HepG2 (cell line): ENCODE measurements at regions not wholly inside any gene's neighbourhood (a gene's known extent, or its start where the extent isn't known, plus 50 kb on each side); places are given as distances from the start of the nearest gene placed in this dataset.

Experiments
- ATAC-seq: fragments of 200-7000 bp; cut with Tn5 transposase; 3 replicates; pipeline ENCODE4 v1.9.1; 2020; ENCODE audit warnings: mild to moderate bottlenecking, moderate library complexity
- BruUV-seq: library from RNA; stranded (reverse); fragments of 400-500 nt; replicated peaks from 2 replicates; lab custom pipeline; 2021; lab: Mats Ljungman, UMichigan
- CTCF ChIA-PET: fragments of 300-600 bp; formaldehyde crosslinking; extraction: SDS; loops from one replicate; lab custom pipeline; 2021; ENCODE audit warnings: low total read pairs, inconsistent platforms, low intra/inter-chr PET ratio; lab: Yijun Ruan, JAX
- POLR2A ChIA-PET: fragments of 350-600 bp; sonication (Branson Sonifier 250); formaldehyde crosslinking; loops from one replicate; lab custom pipeline; 2020; ENCODE audit warnings: antibody characterized with exemption, inconsistent platforms; lab: Yijun Ruan, JAX
- DNase-seq: peaks from one replicate; pipeline ENCODE4 v3.0.0-alpha.2; 2015; ENCODE audit warnings: low spot score
- FAIRE-seq: peaks from 3 replicates; lab custom pipeline; 2011; peaks lifted over from hg19 to GRCh38; lab: Jason Lieb, UNC
- H2AFZ ChIP-seq: one replicate; pipeline ENCODE4 v1.6.1; 2011; ENCODE audit warnings: low read length, inconsistent platforms
- H3K27ac ChIP-seq: fragments of 300-600 bp; 3 replicates; pipeline ENCODE4 v1.8.0; 2011; ENCODE audit warnings: mixed run types, mild to moderate bottlenecking, mixed read lengths, low read length, inconsistent platforms; ENCODE audit not compliant: insufficient read depth; ENCODE audit errors: extremely low read length
- H3K27me3 ChIP-seq, 2 experiments: fragments of 200-600 bp in 1 of 2; 2 replicates in 1 of 2; 3 replicates in 1 of 2; pipeline versions ENCODE4 v1.6.0 to v1.8.0; 2011; ENCODE audit warnings: low read length in 2 of 2, mild to moderate bottlenecking in 2 of 2, moderate library complexity in 2 of 2, inconsistent platforms in 1 of 2; ENCODE audit not compliant: insufficient read depth in 2 of 2, control insufficient read depth in 1 of 2
- H3K36me3 ChIP-seq, 2 experiments: fragments of 200-600 bp in 1 of 2; replicated peaks in 1 of 2; 2 replicates in 1 of 2; 3 replicates in 1 of 2; pipeline versions ENCODE4 v1.5.1 to v1.8.0; 2011; ENCODE audit warnings: low read length in 2 of 2, inconsistent platforms in 1 of 2; ENCODE audit not compliant: insufficient read depth in 2 of 2, control insufficient read depth in 1 of 2
- H3K4me1 ChIP-seq: 2 replicates; pipeline ENCODE4 v1.5.1; 2012; ENCODE audit warnings: low read length, inconsistent platforms; ENCODE audit not compliant: insufficient read depth
- H3K4me2 ChIP-seq: 2 replicates; pipeline ENCODE4 v1.6.0; 2011; ENCODE audit warnings: low read depth, low read length, inconsistent platforms
- H3K4me3 ChIP-seq, 3 experiments: fragments of 200-600 bp in 1 of 3; sonication (generic), shearing (Covaris generic) in 1 of 3; replicated peaks in 1 of 3; 2 replicates each; pipeline ENCODE4 v1.5.1; 2011 to 2016; ENCODE audit warnings: low read length in 3 of 3, inconsistent platforms in 2 of 3, low read depth in 2 of 3, mild to moderate bottlenecking in 2 of 3, control low read depth in 1 of 3, mixed read lengths in 1 of 3; ENCODE audit not compliant: insufficient read depth in 1 of 3
- H3K79me2 ChIP-seq: one replicate; pipeline ENCODE4 v1.6.1; 2011; ENCODE audit warnings: low read length, inconsistent platforms; ENCODE audit not compliant: insufficient read depth
- H3K9ac ChIP-seq: 2 replicates; pipeline ENCODE4 v1.6.0; 2011; ENCODE audit warnings: mild to moderate bottlenecking, low read depth, low read length, inconsistent platforms; ENCODE audit not compliant: insufficient read depth
- H3K9me3 ChIP-seq: 2 replicates; pipeline ENCODE4 v1.5.1; 2012; ENCODE audit warnings: mild to moderate bottlenecking, low read length
- H4K20me1 ChIP-seq: 2 replicates; pipeline ENCODE4 v1.6.0; 2011; ENCODE audit warnings: inconsistent platforms, mild to moderate bottlenecking, low read length, moderate library complexity; ENCODE audit not compliant: insufficient read depth
- GATAD2A ChIP-seq: IDR thresholded peaks from 2 replicates; pipeline ENCODE4 v1.6.1; 2016
- JDP2 ChIP-seq: sonication (generic); formaldehyde crosslinking; IDR thresholded peaks from 2 replicates; pipeline ENCODE4 v1.8.1; 2022; ENCODE audit warnings: missing genetic modification reagents, borderline replicate concordance
- KDM6A ChIP-seq: IDR thresholded peaks from 2 replicates; pipeline ENCODE4 v1.6.1; 2016; ENCODE audit warnings: low read depth
- MXD1 ChIP-seq: sonication (generic); formaldehyde crosslinking; IDR thresholded peaks from 2 replicates; pipeline ENCODE4 v1.4.0; 2020; ENCODE audit warnings: mild to moderate bottlenecking, missing genetic modification reagents
- RARA ChIP-seq: IDR thresholded peaks from 2 replicates; pipeline ENCODE4 v1.6.1; 2016; ENCODE audit warnings: missing genetic modification reagents, missing compliant biosample characterization
- REXO4 ChIP-seq: sonication (generic); formaldehyde crosslinking; IDR thresholded peaks from 2 replicates; pipeline ENCODE4 v1.8.0; 2022; ENCODE audit warnings: missing genetic modification reagents, mild to moderate bottlenecking, borderline replicate concordance
- SRSF9 ChIP-seq: fragments of 200-400 bp; formaldehyde crosslinking; IDR thresholded peaks from 2 replicates; pipeline ENCODE4 v1.6.1; 2018; ENCODE audit warnings: borderline replicate concordance, mild to moderate bottlenecking, low read depth, low read length; ENCODE audit not compliant: insufficient read depth, poor library complexity, severe bottlenecking
- U2AF2 ChIP-seq: fragments of 200-400 bp; formaldehyde crosslinking; IDR thresholded peaks from 2 replicates; pipeline ENCODE4 v1.6.1; 2017; ENCODE audit warnings: low read depth, mild to moderate bottlenecking, low read length
- ZNF138 ChIP-seq: sonication (generic); formaldehyde crosslinking; IDR thresholded peaks from 2 replicates; pipeline ENCODE4 v1.5.0; 2020; ENCODE audit warnings: mild to moderate bottlenecking, low read depth, missing genetic modification reagents
- ZNF17 ChIP-seq: sonication (generic); formaldehyde crosslinking; IDR thresholded peaks from 2 replicates; pipeline ENCODE4 v1.5.0; 2020; ENCODE audit warnings: mild to moderate bottlenecking, missing genetic modification reagents
- ZNF232 ChIP-seq: sonication (generic); formaldehyde crosslinking; IDR thresholded peaks from 2 replicates; pipeline ENCODE4 v1.4.0; 2020; ENCODE audit warnings: missing genetic modification reagents, borderline replicate concordance
- ZNF33A ChIP-seq: sonication (generic); formaldehyde crosslinking; IDR thresholded peaks from 2 replicates; pipeline ENCODE4 v1.5.1; 2020; ENCODE audit warnings: missing genetic modification reagents, mild to moderate bottlenecking, moderate library complexity, borderline replicate concordance
- WGBS: methylation state at CpG from one replicate; pipeline ENCODE4 v1.1.6; 2017; ENCODE audit warnings: low lambda C conversion rate; 5-methylcytosine and 5-hydroxymethylcytosine counted together
- in situ Hi-C: cut with HindIII; loops from 2 replicates; pipeline ENCODE4 v1.10.0; 2017; ENCODE audit warnings: low pct_unique_long_range_greater_than_20kb; ENCODE audit not compliant: extremely low pct_ligation_motif_present
- intact Hi-C: fragments of 100-400 bp; cut with micrococcal nuclease; formaldehyde crosslinking; loops from one replicate; pipeline ENCODE4 v1.10.0; 2022; ENCODE audit not compliant: unreplicated experiment
- TF ChIP-seq, protein P1 (sequence below): IDR thresholded peaks from 2 replicates; pipeline ENCODE4 v1.6.1; 2012; ENCODE audit warnings: low read depth, low read length, improper control_type of control experiment

DNA sequence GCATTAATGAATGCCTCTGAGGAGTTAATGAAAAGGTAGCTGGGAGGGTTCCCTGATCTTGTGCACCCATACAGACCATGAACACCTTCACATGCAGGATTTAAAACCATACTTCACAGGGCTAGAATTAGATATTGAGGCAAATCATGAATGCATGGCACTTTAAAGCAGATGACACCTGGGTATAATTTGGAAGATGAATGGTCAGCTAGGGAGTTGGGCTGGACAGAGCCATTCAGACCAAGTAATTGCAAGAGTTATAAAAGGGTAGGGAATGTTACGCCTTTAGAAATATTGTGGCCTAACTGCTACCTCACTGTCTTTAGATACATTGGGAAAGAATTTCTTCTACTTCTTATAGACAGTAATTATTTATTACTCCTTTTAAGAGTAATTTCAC is 89.1 kb upstream of the ZNF827 start (continued):
- no peak for TF ChIP-seq SRSF9
- no peak for TF ChIP-seq ZNF33A (CRISPR knock-in tag)
- TF ChIP-seq MXD1 (CRISPR knock-in tag), result no peak
- TF ChIP-seq RARA (CRISPR knock-in tag), result no peak
- TF ChIP-seq, protein P1, sequence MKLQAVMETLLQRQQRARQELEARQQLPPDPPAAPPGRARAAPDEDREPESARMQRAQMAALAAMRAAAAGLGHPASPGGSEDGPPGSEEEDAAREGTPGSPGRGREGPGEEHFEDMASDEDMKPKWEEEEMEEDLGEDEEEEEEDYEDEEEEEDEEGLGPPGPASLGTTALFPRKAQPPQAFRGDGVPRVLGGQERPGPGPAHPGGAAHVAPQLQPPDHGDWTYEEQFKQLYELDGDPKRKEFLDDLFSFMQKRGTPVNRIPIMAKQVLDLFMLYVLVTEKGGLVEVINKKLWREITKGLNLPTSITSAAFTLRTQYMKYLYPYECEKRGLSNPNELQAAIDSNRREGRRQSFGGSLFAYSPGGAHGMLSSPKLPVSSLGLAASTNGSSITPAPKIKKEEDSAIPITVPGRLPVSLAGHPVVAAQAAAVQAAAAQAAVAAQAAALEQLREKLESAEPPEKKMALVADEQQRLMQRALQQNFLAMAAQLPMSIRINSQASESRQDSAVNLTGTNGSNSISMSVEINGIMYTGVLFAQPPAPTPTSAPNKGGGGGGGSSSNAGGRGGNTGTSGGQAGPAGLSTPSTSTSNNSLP, result no peak
- no peak for TF ChIP-seq ZNF232
- no peak for TF ChIP-seq KDM6A
- TF ChIP-seq GATAD2A (CRISPR knock-in tag), result no peak
- TF ChIP-seq REXO4 (CRISPR knock-in tag), result no peak
- TF ChIP-seq ZNF138, result no peak
- TF ChIP-seq, all 625 proteins: peak for 0

DNA sequence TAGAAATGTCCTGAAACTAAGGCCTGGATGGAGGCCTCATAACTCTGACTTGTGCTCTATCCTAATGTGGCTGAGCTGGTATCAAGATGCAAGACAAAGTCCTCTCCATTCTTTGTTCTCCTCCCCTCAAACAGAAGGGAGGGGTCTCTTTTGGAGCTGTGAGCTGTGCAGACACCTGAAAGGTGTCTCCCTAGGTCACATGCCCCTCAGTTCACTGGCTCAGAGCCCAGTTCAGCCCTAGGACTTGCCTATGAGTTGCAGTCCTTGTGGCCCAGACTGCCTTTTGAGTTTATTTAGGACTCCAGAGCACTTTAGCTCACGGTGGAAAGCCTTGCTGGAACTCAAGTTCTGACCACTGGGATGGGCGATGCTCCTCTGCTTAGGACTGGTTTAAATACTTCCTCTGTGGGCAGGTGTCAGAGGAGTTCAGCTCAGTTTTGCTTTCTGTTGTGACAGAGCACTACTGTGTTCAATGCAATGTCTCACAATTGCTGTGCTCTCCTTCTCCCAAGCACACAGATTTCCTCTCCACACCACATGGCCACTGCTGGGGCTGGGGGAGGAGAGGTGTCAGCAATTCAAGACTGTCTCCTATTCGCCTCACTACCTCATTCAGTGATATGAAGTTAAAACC is 84.8 kb upstream of the ZNF827 start:
- Histone ChIP-seq H2AFZ (no peak overlapping the region), H3K4me2 (no peak overlapping the region), H3K27me3 (no peaks in the 10 kb centered on the region), H3K79me2 (no peaks in the 10 kb centered on the region), H3K36me3 (no peaks in the 10 kb centered on the region), H3K9me3 (no peaks in the 10 kb centered on the region), H3K27ac (no peak overlapping the region), H3K9ac (no peak overlapping the region), H3K4me1 (no peaks in the 10 kb centered on the region), H4K20me1 (no peaks in the 10 kb centered on the region), H3K4me3 (no peak overlapping the region)
- FAIRE-seq (no peak), DNase-seq (no peak), ATAC-seq (no peak)
- intact Hi-C loops (no loop called here), in situ Hi-C loops (no loop called here)
- ChIA-PET POLR2A (no interaction called here), CTCF (no interaction called here)
- BruUV-seq, result no TSS peak
- 0% methylated on average over 1 of the region's 3 CpGs for WGBS
- TF ChIP-seq JDP2 (CRISPR knock-in tag), result no peak
- TF ChIP-seq U2AF2, result no peak
- no peak for TF ChIP-seq ZNF17 (CRISPR knock-in tag)
